ENCODE measurements at regions not wholly inside any gene's neighbourhood (a gene's known extent, or its start where the extent isn't known, plus 50 kb on each side); places are given as distances from the start of the nearest gene placed in this dataset.

GRCh38 chr1:245060684-245061374 is 94.0 kb upstream of the KIF26B start:
- Histone ChIP-seq H3K27ac (ENCODE audit: low read length) (no peak overlapping the region), H3K36me3 (ENCODE audit: control insufficient read depth, insufficient read depth, low read length) (no peaks in the 10 kb centered on the region)

DNA sequence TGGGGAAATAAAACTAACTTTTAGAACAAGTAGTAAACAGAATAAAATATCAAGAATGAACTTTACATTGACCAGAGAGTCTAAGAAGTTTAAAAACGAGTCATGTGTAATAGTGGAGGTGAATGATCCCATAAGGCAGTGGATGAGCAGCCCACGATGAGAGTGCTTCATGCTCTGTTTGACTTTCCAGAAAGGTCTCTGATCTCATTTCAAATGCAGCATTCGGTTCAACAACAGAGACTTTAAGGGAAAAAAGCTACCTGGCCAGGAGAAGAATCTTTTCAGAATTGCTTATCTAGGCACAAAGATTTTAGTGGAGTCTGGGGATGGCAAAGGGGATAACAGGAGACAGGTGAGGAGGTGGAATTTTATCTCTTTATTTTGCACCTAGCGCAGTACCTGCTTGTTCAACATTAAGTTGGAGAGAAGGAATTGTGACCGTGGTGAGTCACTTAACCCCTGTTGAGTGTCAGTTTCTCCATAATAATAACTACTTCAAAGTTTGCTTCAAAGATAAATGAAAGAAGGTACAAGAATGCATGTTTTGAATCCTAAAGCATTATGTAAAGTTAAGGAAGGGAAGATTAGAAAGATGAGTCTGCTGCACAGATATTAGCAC is 94.9 kb upstream of the KIF26B start:
- no peak for DNase-seq
- Histone ChIP-seq H3K36me3 (ENCODE audit: control insufficient read depth, insufficient read depth, low read length) (no peaks in the 10 kb centered on the region), H3K4me1 (ENCODE audit: control insufficient read depth, insufficient read depth, low read length) (peaks cover under 1% of the 10 kb centered on the region), H3K27me3 (ENCODE audit: control insufficient read depth, insufficient read depth, low read length) (no peaks in the 10 kb centered on the region), H3K4me3 (ENCODE audit: low read length) (no peak overlapping the region), H3K9me3 (ENCODE audit: control insufficient read depth, insufficient read depth, low read length) (no peaks in the 10 kb centered on the region), H3K27ac (ENCODE audit: low read length) (no peak overlapping the region)
- Mint-ChIP-seq H3K36me3 (no peaks in the 10 kb centered on the region), H3K4me1 (no peaks in the 10 kb centered on the region), H3K27me3 (ENCODE audit: low read depth in 2 of 2) (peaks cover 0 to 10% of the 10 kb centered on the region in 2 donors), H3K9me3 (no peaks in the 10 kb centered on the region), H3K27ac (no peak overlapping the region), H3K4me3 (no peak overlapping the region)
- no peak for ATAC-seq
- intact Hi-C loops (cut with micrococcal nuclease): no loop called here
- no peak for TF ChIP-seq CTCF (IDR thresholded peaks at IDR 0.05)
- 86% methylated on average over 2 of the region's 5 CpGs for WGBS (ENCODE audit: insufficient coverage)

More at GRCh38 chr1:245060684-245061374, 94.0 kb upstream of the KIF26B start:
- no peak for ATAC-seq
- no peak for TF ChIP-seq CTCF (IDR thresholded peaks at IDR 0.05)
- Mint-ChIP-seq H3K9me3 (no peaks in the 10 kb centered on the region), H3K27me3 (ENCODE audit: low read depth in 2 of 2) (peaks cover 0 to 11% of the 10 kb centered on the region in 2 donors), H3K36me3 (no peaks in the 10 kb centered on the region), H3K27ac (no peak overlapping the region), H3K4me3 (no peak overlapping the region), H3K4me1 (no peaks in the 10 kb centered on the region)
- H3K9me3 ChIP-seq (ENCODE audit: control insufficient read depth, insufficient read depth, low read length): no peaks in the 10 kb centered on the region
- H3K4me1 ChIP-seq (ENCODE audit: control insufficient read depth, insufficient read depth, low read length): no peaks in the 10 kb centered on the region
- H3K4me3 ChIP-seq (ENCODE audit: low read length): no peak overlapping the region
- intact Hi-C loops (cut with micrococcal nuclease): no loop called here
- DNase-seq: no peak
- 87% methylated on average over 5 of the region's 6 CpGs for WGBS (ENCODE audit: insufficient coverage)
- H3K27me3 ChIP-seq (ENCODE audit: control insufficient read depth, insufficient read depth, low read length): no peaks in the 10 kb centered on the region

DNA sequence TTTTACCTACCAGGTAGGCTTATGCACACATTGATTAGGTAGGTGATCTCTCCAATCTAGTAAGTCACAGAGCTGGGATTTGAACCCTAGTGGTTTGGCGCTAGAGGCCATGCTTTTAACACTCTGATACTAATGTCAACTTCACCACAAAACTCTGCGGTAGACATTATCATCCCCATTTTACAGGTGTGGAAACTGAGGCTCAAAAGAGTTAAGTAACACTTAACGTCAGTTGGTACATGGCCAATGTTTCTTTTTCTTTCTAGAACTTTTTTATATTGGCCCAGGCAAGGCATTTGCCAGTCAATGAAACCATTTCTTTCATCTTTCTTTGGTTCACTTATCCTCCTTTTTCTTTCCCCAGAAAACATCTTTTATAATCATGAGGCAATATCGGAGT is 95.9 kb upstream of the KIF26B start:
- Mint-ChIP-seq H3K36me3 (no peaks in the 10 kb centered on the region), H3K4me1 (peaks cover 9% of the 10 kb centered on the region in 2 donors), H3K9me3 (no peaks in the 10 kb centered on the region), H3K4me3 (no peak overlapping the region), H3K27ac (no peak overlapping the region), H3K27me3 (ENCODE audit: low read depth in 2 of 2) (peaks cover 0 to 20% of the 10 kb centered on the region in 2 donors)
- no peak overlapping the region for H3K4me3 ChIP-seq (ENCODE audit: low read length)
- H3K27ac ChIP-seq (ENCODE audit: low read length): no peak overlapping the region
- H3K27me3 ChIP-seq (ENCODE audit: control insufficient read depth, insufficient read depth, low read length): no peaks in the 10 kb centered on the region
- peaks cover 6% of the 10 kb centered on the region for H3K4me1 ChIP-seq (ENCODE audit: control insufficient read depth, insufficient read depth, low read length)
- intact Hi-C loops (cut with micrococcal nuclease): no loop called here
- ATAC-seq (no peak), DNase-seq (no peak)
- TF ChIP-seq CTCF (IDR thresholded peaks at IDR 0.05): no peak
- WGBS (ENCODE audit: insufficient coverage): 92% methylated on average over 4 of the region's 4 CpGs
- no peaks in the 10 kb centered on the region for H3K36me3 ChIP-seq (ENCODE audit: control insufficient read depth, insufficient read depth, low read length)
- H3K9me3 ChIP-seq (ENCODE audit: control insufficient read depth, insufficient read depth, low read length): no peaks in the 10 kb centered on the region
